B cell (primary cell): ENCODE measurements at regions not wholly inside any gene's neighbourhood (a gene's known extent, or its start where the extent isn't known, plus 50 kb on each side); places are given as distances from the start of the nearest gene placed in this dataset.

Source experiments
- ATAC-seq: fragments of 200-7000 bp; cut with Tn5 transposase; one replicate; pipeline ENCODE4 v1.10.0; 2021; ENCODE audit warnings: low read depth, mild to moderate bottlenecking, moderate number of reproducible peaks, moderate library complexity
- CTCF ChIA-PET: fragments of 350-600 bp; sonication (Branson Sonifier 250); formaldehyde crosslinking; loops from one replicate; lab custom pipeline; 2021; ENCODE audit warnings: antibody characterized with exemption, inconsistent platforms; lab: Charles Lee
- POLR2A ChIA-PET: fragments of 350-600 bp; sonication (Branson Sonifier 250); formaldehyde crosslinking; loops from one replicate; lab custom pipeline; 2021; ENCODE audit warnings: antibody characterized with exemption; lab: Charles Lee
- DNase-seq: peaks from one replicate; pipeline ENCODE4 v3.0.0; 2013
- H2AFZ ChIP-seq: 2 replicates; pipeline ENCODE4 v1.6.1; 2012; ENCODE audit warnings: mild to moderate bottlenecking, low read depth, low read length; ENCODE audit not compliant: insufficient read depth, poor library complexity, severe bottlenecking
- H3K27ac ChIP-seq, 2 donors: 1 replicate in 1 of 2; 2 replicates in 1 of 2; pipeline ENCODE4 v1.5.1; 2012 to 2013; ENCODE audit warnings: low read length in 2 of 2, mild to moderate bottlenecking in 2 of 2, moderate library complexity in 1 of 2
- H3K27me3 ChIP-seq, 4 experiments: fragments of 200-600 bp in 1 of 4; sonication (generic) in 1 of 4; replicated peaks in 1 of 4; 1 replicate in 2 of 4; 2 replicates in 2 of 4; pipeline versions ENCODE4 v1.6.1 to v1.7.0; 2013 to 2016; ENCODE audit warnings: low read length in 3 of 4, mild to moderate bottlenecking in 2 of 4, mixed read lengths in 1 of 4, moderate library complexity in 1 of 4; ENCODE audit not compliant: insufficient read depth in 4 of 4, control insufficient read depth in 3 of 4; ENCODE audit errors: control extremely low read depth in 1 of 4
- H3K36me3 ChIP-seq, 2 experiments: replicated peaks in 1 of 2; 1 replicate in 1 of 2; 2 replicates in 1 of 2; pipeline versions ENCODE4 v1.6.1 to v1.7.1; 2013; ENCODE audit warnings: low read length in 1 of 2; ENCODE audit not compliant: insufficient read depth in 2 of 2, control insufficient read depth in 1 of 2; ENCODE audit errors: control extremely low read depth in 1 of 2, extremely low read depth in 1 of 2
- H3K4me1 ChIP-seq, 2 donors: fragments of 200-600 bp in 1 of 2; sonication (generic) in 1 of 2; 1 replicate in 1 of 2; 2 replicates in 1 of 2; pipeline versions ENCODE4 v1.5.1 to v1.6.1; 2013 to 2017; ENCODE audit warnings: low read length in 2 of 2; ENCODE audit not compliant: control insufficient read depth in 2 of 2, insufficient read depth in 2 of 2
- H3K4me2 ChIP-seq: replicated peaks from 2 replicates; pipeline ENCODE3; 2012; ENCODE audit warnings: mild to moderate bottlenecking, low read depth, low read length; ENCODE audit not compliant: poor library complexity, severe bottlenecking
- H3K4me3 ChIP-seq, 5 experiments: fragments of 200-600 bp in 1 of 5; sonication (generic) in 1 of 5; 1 replicate in 3 of 5; 2 replicates in 2 of 5; pipeline versions ENCODE4 v1.5.1 to v1.7.0; 2011 to 2016; ENCODE audit warnings: low read length in 4 of 5, mild to moderate bottlenecking in 4 of 5, low read depth in 2 of 5, control low read depth in 1 of 5, moderate library complexity in 1 of 5; ENCODE audit not compliant: insufficient read depth in 1 of 5; ENCODE audit errors: control extremely low read depth in 1 of 5, extremely low read depth in 1 of 5
- H3K79me2 ChIP-seq: fragments of 200-600 bp; sonication (generic); one replicate; pipeline ENCODE4 v1.6.0; 2016; ENCODE audit warnings: low read length; ENCODE audit not compliant: control insufficient read depth, insufficient read depth
- H3K9ac ChIP-seq: fragments of 200-600 bp; sonication (generic); 2 replicates; pipeline ENCODE4 v1.6.1; 2017; ENCODE audit warnings: mild to moderate bottlenecking, low read length, moderate library complexity
- H3K9me3 ChIP-seq, 3 donors: one replicate each; pipeline versions ENCODE4 v1.6.1 to v1.7.1; 2013; ENCODE audit warnings: low read length in 2 of 3; ENCODE audit not compliant: control insufficient read depth in 2 of 3, insufficient read depth in 1 of 3; ENCODE audit errors: control extremely low read depth in 1 of 3
- H4K20me1 ChIP-seq: 2 replicates; pipeline ENCODE4 v1.6.0; 2012; ENCODE audit warnings: mild to moderate bottlenecking, low read length; ENCODE audit not compliant: insufficient read depth, control insufficient read depth, poor library complexity, severe bottlenecking
- H3K27ac Mint-ChIP-seq: one replicate; pipeline ENCODE4 v1.8.0; 2021; ENCODE audit warnings: mixed read lengths
- H3K27me3 Mint-ChIP-seq: one replicate; pipeline ENCODE4 v1.8.0; 2021; ENCODE audit warnings: mixed read lengths
- H3K4me1 Mint-ChIP-seq: one replicate; pipeline ENCODE4 v1.8.0; 2021; ENCODE audit warnings: mixed read lengths
- H3K4me3 Mint-ChIP-seq: one replicate; pipeline ENCODE4 v1.8.0; 2021; ENCODE audit warnings: mixed read lengths
- H3K9me3 Mint-ChIP-seq: one replicate; pipeline ENCODE4 v1.8.0; 2022; ENCODE audit warnings: mixed read lengths; ENCODE audit not compliant: insufficient read depth
- CTCF ChIP-seq: fragments of 200-600 bp; IDR thresholded peaks from one replicate; pipeline ENCODE4 v1.8.0; 2022; ENCODE audit warnings: antibody characterized with exemption, mild to moderate bottlenecking
- EZH2 ChIP-seq: IDR thresholded peaks from 2 replicates; pipeline ENCODE4 v1.6.1; 2012; ENCODE audit warnings: borderline replicate concordance, low read depth, mild to moderate bottlenecking, moderate library complexity, low read length; ENCODE audit not compliant: insufficient read depth, poor library complexity, severe bottlenecking
- WGBS: methylation state at CpG from one replicate; pipeline ENCODE4 v1.1.5; 2013; ENCODE audit warnings: missing lambda C conversion rate; ENCODE audit not compliant: insufficient coverage; 5-methylcytosine and 5-hydroxymethylcytosine counted together
- intact Hi-C: fragments of 100-400 bp; cut with micrococcal nuclease; formaldehyde crosslinking; loops from one replicate; pipeline ENCODE4 v1.10.0; 2022

GRCh38 chr4:18914182-18914581 lies 892.6 kb upstream of the LCORL start:
- H3K4me2 ChIP-seq, result no peak overlapping the region
- H3K79me2 ChIP-seq, result no peaks in the 10 kb centered on the region
- H3K27ac ChIP-seq, result no peak overlapping the region
- H4K20me1 ChIP-seq, result no peaks in the 10 kb centered on the region
- ChIA-PET CTCF (no interaction called here), POLR2A (no interaction called here)
- no CpG with 5 or more reads among the region's 1 CpG for WGBS
- intact Hi-C loops, result no loop called here
- DNase-seq (no peak), ATAC-seq (no peak)
- peaks cover 17% of the 10 kb centered on the region for H3K9me3 Mint-ChIP-seq
- no peak overlapping the region for H3K9ac ChIP-seq
- H3K4me3 Mint-ChIP-seq, result no peak overlapping the region
- no peak overlapping the region for H3K4me3 ChIP-seq
- no peak for TF ChIP-seq CTCF
- TF ChIP-seq EZH2, result no peak
- no peak overlapping the region for H3K27ac Mint-ChIP-seq
- H3K4me1 ChIP-seq, result no peaks in the 10 kb centered on the region
- no peaks in the 10 kb centered on the region for H3K4me1 Mint-ChIP-seq
- peaks cover 0 to 7% (median 3%) of the 10 kb centered on the region in 3 donors for H3K9me3 ChIP-seq
- H3K27me3 Mint-ChIP-seq, result no peaks in the 10 kb centered on the region
- H3K36me3 ChIP-seq, result no peaks in the 10 kb centered on the region
- no peak overlapping the region for H2AFZ ChIP-seq
- no peaks in the 10 kb centered on the region for H3K27me3 ChIP-seq

GRCh38 chr4:18894928-18895327 lies 873.4 kb upstream of the LCORL start:
- Histone ChIP-seq H3K9ac (no peak overlapping the region), H3K27me3 (no peaks in the 10 kb centered on the region), H3K9me3 (no peaks in the 10 kb centered on the region), H3K4me3 (no peak overlapping the region), H4K20me1 (no peaks in the 10 kb centered on the region), H2AFZ (no peak overlapping the region), H3K4me1 (no peaks in the 10 kb centered on the region), H3K4me2 (no peak overlapping the region), H3K79me2 (no peaks in the 10 kb centered on the region), H3K27ac (no peak overlapping the region), H3K36me3 (no peaks in the 10 kb centered on the region)
- Mint-ChIP-seq H3K9me3 (peaks cover 4% of the 10 kb centered on the region), H3K27me3 (no peaks in the 10 kb centered on the region), H3K27ac (no peak overlapping the region), H3K4me3 (no peak overlapping the region), H3K4me1 (no peaks in the 10 kb centered on the region)
- CTCF ChIA-PET, result no interaction called here
- no CpG with 5 or more reads among the region's 2 CpGs for WGBS
- intact Hi-C loops, result no loop called here
- ATAC-seq (no peak), DNase-seq (no peak)
- TF ChIP-seq CTCF (no peak), EZH2 (no peak)
- POLR2A ChIA-PET, result no interaction called here
